ENCODE measurements at regions not wholly inside any gene's neighbourhood (a gene's known extent, or its start where the extent isn't known, plus 50 kb on each side); places are given as distances from the start of the nearest gene placed in this dataset.
A peak's percentile ranks its signal among the peaks of the same experiment; 100 is the strongest.

GRCh38 chr4:77395481-77395880, 210.1 kb upstream of the CXCL13 start:
- no peak for FAIRE-seq
- Histone ChIP-seq H3K36me3 (ENCODE audit: control insufficient read depth, insufficient read depth, low read length) (no peaks in the 10 kb centered on the region), H3K27me3 (ENCODE audit: control insufficient read depth, insufficient read depth, low read length) (no peaks in the 10 kb centered on the region), H3K4me3 (ENCODE audit: low read depth, low read length) (no peak overlapping the region)
- no peak for DNase-seq (ENCODE audit: low read depth)
- no peak for TF ChIP-seq CTCF (IDR thresholded peaks at IDR 0.05; ENCODE audit: insufficient read depth, low read length, severe bottlenecking)

GRCh38 chr4:77398256-77398655, 207.4 kb upstream of the CXCL13 start:
- TF ChIP-seq CTCF (IDR thresholded peaks at IDR 0.05; ENCODE audit: insufficient read depth, low read length, severe bottlenecking) = no peak
- H3K4me3 ChIP-seq (ENCODE audit: low read depth, low read length) = no peak overlapping the region
- FAIRE-seq (no peak), DNase-seq (ENCODE audit: low read depth) (no peak)
- no peaks in the 10 kb centered on the region for H3K27me3 ChIP-seq (ENCODE audit: control insufficient read depth, insufficient read depth, low read length)
- H3K36me3 ChIP-seq (ENCODE audit: control insufficient read depth, insufficient read depth, low read length) = no peaks in the 10 kb centered on the region

- FAIRE-seq = peak; percentile 32
- H3K27me3 ChIP-seq (ENCODE audit: control insufficient read depth, insufficient read depth, low read length) = no peaks in the 10 kb centered on the region
These were observed 205.8 kb upstream of the CXCL13 start for GRCh38 chr4:77399831-77400230.

GRCh38 chr4:77413766-77414165, 191.9 kb upstream of the CXCL13 start:
- DNase-seq (ENCODE audit: low read depth) = no peak
- no peaks in the 10 kb centered on the region for H3K36me3 ChIP-seq (ENCODE audit: control insufficient read depth, insufficient read depth, low read length)
- FAIRE-seq = no peak
- TF ChIP-seq CTCF (IDR thresholded peaks at IDR 0.05; ENCODE audit: insufficient read depth, low read length, severe bottlenecking) = no peak
- no peak overlapping the region for H3K4me3 ChIP-seq (ENCODE audit: low read depth, low read length)
- H3K27me3 ChIP-seq (ENCODE audit: control insufficient read depth, insufficient read depth, low read length) = peaks cover 4% of the 10 kb centered on the region

More at GRCh38 chr4:77399831-77400230, 205.8 kb upstream of the CXCL13 start:
- TF ChIP-seq CTCF (IDR thresholded peaks at IDR 0.05; ENCODE audit: insufficient read depth, low read length, severe bottlenecking) = no peak
- Histone ChIP-seq H3K36me3 (ENCODE audit: control insufficient read depth, insufficient read depth, low read length) (no peaks in the 10 kb centered on the region), H3K4me3 (ENCODE audit: low read depth, low read length) (no peak overlapping the region)
- DNase-seq (ENCODE audit: low read depth) = no peak

GRCh38 chr4:77415689-77416088, 189.9 kb upstream of the CXCL13 start:
- Histone ChIP-seq H3K4me3 (ENCODE audit: low read depth, low read length) (no peak overlapping the region), H3K27me3 (ENCODE audit: control insufficient read depth, insufficient read depth, low read length) (peaks cover 4% of the 10 kb centered on the region), H3K36me3 (ENCODE audit: control insufficient read depth, insufficient read depth, low read length) (no peaks in the 10 kb centered on the region)
- no peak for FAIRE-seq
- DNase-seq (ENCODE audit: low read depth) = no peak
- TF ChIP-seq CTCF (IDR thresholded peaks at IDR 0.05; ENCODE audit: insufficient read depth, low read length, severe bottlenecking) = no peak

- no peak for FAIRE-seq
- peak; percentile 55 for DNase-seq (ENCODE audit: low read depth)
These were observed 187.3 kb upstream of the CXCL13 start for GRCh38 chr4:77418333-77418732.

More at GRCh38 chr4:77418333-77418732, 187.3 kb upstream of the CXCL13 start:
- Histone ChIP-seq H3K4me3 (ENCODE audit: low read depth, low read length) (no peak overlapping the region), H3K36me3 (ENCODE audit: control insufficient read depth, insufficient read depth, low read length) (no peaks in the 10 kb centered on the region), H3K27me3 (ENCODE audit: control insufficient read depth, insufficient read depth, low read length) (peaks cover 4% of the 10 kb centered on the region)
- TF ChIP-seq CTCF (IDR thresholded peaks at IDR 0.05; ENCODE audit: insufficient read depth, low read length, severe bottlenecking) = peak; percentile 39
